SK-N-MC (cell line): ENCODE measurements at regions not wholly inside any gene's neighbourhood (a gene's known extent, or its start where the extent isn't known, plus 50 kb on each side); places are given as distances from the start of the nearest gene placed in this dataset.

Source experiments
- DNase-seq: peaks from one replicate; pipeline ENCODE4 v3.0.0-alpha.2; 2011; ENCODE audit warnings: low read depth, low spot score
- H3K27ac ChIP-seq: fragments of 200-600 bp; sonication (generic); 2 replicates; pipeline ENCODE4 v1.5.1; 2016; ENCODE audit warnings: mixed run types
- H3K36me3 ChIP-seq: fragments of 200-600 bp; sonication (generic); 2 replicates; pipeline ENCODE4 v1.6.1; 2017; ENCODE audit warnings: antibody characterized with exemption, low read length, mixed read lengths; ENCODE audit not compliant: insufficient read depth
- H3K4me3 ChIP-seq: fragments of 200-600 bp; sonication (generic); 2 replicates; pipeline ENCODE4 v1.5.1; 2016
- H3K9ac ChIP-seq: fragments of 200-600 bp; sonication (generic); 2 replicates; pipeline ENCODE4 v1.8.0; 2017; ENCODE audit warnings: mixed run types, mixed read lengths; ENCODE audit not compliant: insufficient read length
- H3K9me3 ChIP-seq: fragments of 200-600 bp; sonication (generic); 2 replicates; pipeline ENCODE4 v1.6.1; 2017; ENCODE audit warnings: low read depth, mild to moderate bottlenecking, antibody characterized with exemption, low read length, moderate library complexity, mixed read lengths
- EZH2 ChIP-seq: fragments of 200-600 bp; sonication (generic); IDR thresholded peaks from one replicate; pipeline ENCODE4 v1.6.1; 2017; ENCODE audit warnings: antibody characterized with exemption
- FOXP2 ChIP-seq: optimal IDR thresholded peaks from 2 replicates; pipeline ENCODE3; 2011; ENCODE audit warnings: mild to moderate bottlenecking, moderate library complexity; ENCODE audit not compliant: insufficient read depth; ENCODE audit errors: extremely low read length, control extremely low read depth
- POLR2AphosphoS5 ChIP-seq: IDR thresholded peaks from 2 replicates; pipeline ENCODE4 v1.6.1; 2012; ENCODE audit warnings: mild to moderate bottlenecking, low read depth, low read length, borderline replicate concordance

GRCh38 chr18:38948436-38948835 is 1382.8 kb upstream of the CELF4 start:
- Histone ChIP-seq H3K9ac (no peak overlapping the region), H3K4me3 (peak overlapping the region; percentile 58), H3K36me3 (no peaks in the 10 kb centered on the region), H3K9me3 (no peaks in the 10 kb centered on the region), H3K27ac (peak overlapping the region; percentile 90)
- TF ChIP-seq POLR2AphosphoS5 (no peak), EZH2 (no peak), FOXP2 (no peak)
- DNase-seq: no peak

- no peak for TF ChIP-seq EZH2
- TF ChIP-seq FOXP2: no peak
- no peak for TF ChIP-seq POLR2AphosphoS5
- Histone ChIP-seq H3K9me3 (no peaks in the 10 kb centered on the region), H3K9ac (no peak overlapping the region), H3K27ac (no peak overlapping the region), H3K4me3 (no peak overlapping the region), H3K36me3 (no peaks in the 10 kb centered on the region)
- DNase-seq: no peak
Observed at GRCh38 chr18:38944446-38945024, 1378.9 kb upstream of the CELF4 start.

GRCh38 chr18:38941711-38942561 is 1376.3 kb upstream of the CELF4 start:
- DNase-seq: no peak
- Histone ChIP-seq H3K9ac (no peak overlapping the region), H3K27ac (no peak overlapping the region), H3K36me3 (no peaks in the 10 kb centered on the region), H3K4me3 (no peak overlapping the region), H3K9me3 (no peaks in the 10 kb centered on the region)
- TF ChIP-seq EZH2: no peak
- no peak for TF ChIP-seq FOXP2
- no peak for TF ChIP-seq POLR2AphosphoS5

- Histone ChIP-seq H3K4me3 (no peak overlapping the region), H3K9me3 (no peaks in the 10 kb centered on the region), H3K36me3 (no peaks in the 10 kb centered on the region), H3K9ac (no peak overlapping the region), H3K27ac (no peak overlapping the region)
- no peak for DNase-seq
- TF ChIP-seq EZH2 (no peak), FOXP2 (no peak), POLR2AphosphoS5 (no peak)
Observed at GRCh38 chr18:38940863-38941531, 1375.4 kb upstream of the CELF4 start.

GRCh38 chr18:38940475-38940862 is 1374.9 kb upstream of the CELF4 start:
- Histone ChIP-seq H3K36me3 (no peaks in the 10 kb centered on the region), H3K27ac (no peak overlapping the region), H3K9me3 (no peaks in the 10 kb centered on the region), H3K9ac (no peak overlapping the region), H3K4me3 (no peak overlapping the region)
- TF ChIP-seq FOXP2 (no peak), EZH2 (no peak), POLR2AphosphoS5 (no peak)
- no peak for DNase-seq

GRCh38 chr18:38933910-38934510 is 1368.4 kb upstream of the CELF4 start:
- no peak for DNase-seq
- H3K9me3 ChIP-seq: no peaks in the 10 kb centered on the region
- H3K36me3 ChIP-seq: no peaks in the 10 kb centered on the region
- H3K9ac ChIP-seq: no peak overlapping the region
- no peak for TF ChIP-seq EZH2
- TF ChIP-seq FOXP2: no peak
- TF ChIP-seq POLR2AphosphoS5: no peak
- no peak overlapping the region for H3K4me3 ChIP-seq
- no peak overlapping the region for H3K27ac ChIP-seq

- Histone ChIP-seq H3K9ac (no peak overlapping the region), H3K36me3 (no peaks in the 10 kb centered on the region), H3K9me3 (no peaks in the 10 kb centered on the region), H3K4me3 (no peak overlapping the region), H3K27ac (no peak overlapping the region)
- DNase-seq: no peak
- TF ChIP-seq POLR2AphosphoS5 (no peak), EZH2 (no peak), FOXP2 (no peak)
Observed at GRCh38 chr18:38933322-38933721, 1367.7 kb upstream of the CELF4 start.

- Histone ChIP-seq H3K36me3 (no peaks in the 10 kb centered on the region), H3K27ac (no peak overlapping the region), H3K9me3 (no peaks in the 10 kb centered on the region), H3K9ac (no peak overlapping the region), H3K4me3 (no peak overlapping the region)
- TF ChIP-seq FOXP2 (no peak), EZH2 (no peak), POLR2AphosphoS5 (no peak)
- no peak for DNase-seq
Observed at GRCh38 chr18:38932752-38933151, 1367.2 kb upstream of the CELF4 start.
